ENCODE measurements at regions not wholly inside any gene's neighbourhood (a gene's known extent, or its start where the extent isn't known, plus 50 kb on each side); places are given as distances from the start of the nearest gene placed in this dataset.
"Not testable (repeated sequence)": the region's sequence is repeated elsewhere in the genome, so short reads cannot be mapped to it uniquely, and the experiment has no call there.

- no peak for DNase-seq (ENCODE audit: low read depth, low spot score)
Measured at GRCh38 chr7:28328822-28329660, 83.3 kb upstream of the CREB5 start.

GRCh38 chr7:28329661-28330363, 82.5 kb upstream of the CREB5 start:
- DNase-seq (ENCODE audit: low read depth, low spot score), result no peak

- no peak for DNase-seq (ENCODE audit: low read depth, low spot score)
Measured at GRCh38 chr7:28330384-28331070, 81.8 kb upstream of the CREB5 start.

GRCh38 chr7:28332046-28332445, 80.3 kb upstream of the CREB5 start:
- no peak for DNase-seq (ENCODE audit: low read depth, low spot score)

GRCh38 chr7:28333548-28333947, 78.8 kb upstream of the CREB5 start:
- not testable (repeated sequence) for DNase-seq (ENCODE audit: low read depth, low spot score)

- DNase-seq (ENCODE audit: low read depth, low spot score), result no peak
Measured at GRCh38 chr7:28336806-28337205, 75.5 kb upstream of the CREB5 start.

- no peak for DNase-seq (ENCODE audit: low read depth, low spot score)
Measured at GRCh38 chr7:28338041-28338440, 74.3 kb upstream of the CREB5 start.

- no peak for DNase-seq (ENCODE audit: low read depth, low spot score)
Measured at GRCh38 chr7:28343462-28343861, 68.9 kb upstream of the CREB5 start.

- DNase-seq (ENCODE audit: low read depth, low spot score), result no peak
Measured at GRCh38 chr7:28346256-28346655, 66.1 kb upstream of the CREB5 start.

GRCh38 chr7:28346676-28347363, 65.5 kb upstream of the CREB5 start:
- DNase-seq (ENCODE audit: low read depth, low spot score), result no peak

- no peak for DNase-seq (ENCODE audit: low read depth, low spot score)
Measured at GRCh38 chr7:28347475-28348318, 64.6 kb upstream of the CREB5 start.

GRCh38 chr7:28348636-28349035, 63.7 kb upstream of the CREB5 start:
- peak; percentile 31 for DNase-seq (ENCODE audit: low read depth, low spot score)

- DNase-seq (ENCODE audit: low read depth, low spot score), result no peak
Measured at GRCh38 chr7:28349637-28350036, 62.7 kb upstream of the CREB5 start.

GRCh38 chr7:28350662-28351061, 61.7 kb upstream of the CREB5 start:
- no peak for DNase-seq (ENCODE audit: low read depth, low spot score)

- DNase-seq (ENCODE audit: low read depth, low spot score), result no peak
Measured at GRCh38 chr7:28351450-28351849, 60.9 kb upstream of the CREB5 start.

- peak; percentile 81 for DNase-seq (ENCODE audit: low read depth, low spot score)
Measured at GRCh38 chr7:28354601-28355402, 57.5 kb upstream of the CREB5 start.

- no peak for DNase-seq (ENCODE audit: low read depth, low spot score)
Measured at GRCh38 chr7:28355635-28356319, 56.5 kb upstream of the CREB5 start.

GRCh38 chr7:28356619-28357018, 55.7 kb upstream of the CREB5 start:
- no peak for DNase-seq (ENCODE audit: low read depth, low spot score)

GRCh38 chr7:28358423-28358868, 53.9 kb upstream of the CREB5 start:
- peak; percentile 95 for DNase-seq (ENCODE audit: low read depth, low spot score)
